ENCODE measurements at regions not wholly inside any gene's neighbourhood (a gene's known extent, or its start where the extent isn't known, plus 50 kb on each side); places are given as distances from the start of the nearest gene placed in this dataset.

GRCh38 chr1:57612833-57613232 is 189.0 kb upstream of the DAB1 start:
- no peaks in the 10 kb centered on the region for H4K20me1 ChIP-seq (ENCODE audit: low read depth)
- no peaks in the 10 kb centered on the region for H3K36me3 Mint-ChIP-seq
- TF ChIP-seq EZH2 (IDR thresholded peaks at IDR 0.05), result no peak
- no peak for TF ChIP-seq CTCF (IDR thresholded peaks at IDR 0.05)
- no peak for TF ChIP-seq EZH2phosphoT487 (IDR thresholded peaks at IDR 0.05)
- no peaks in the 10 kb centered on the region for H3K36me3 ChIP-seq
- H3K27ac Mint-ChIP-seq, result no peak overlapping the region
- no peak overlapping the region for H3K4me3 Mint-ChIP-seq
- H3K27me3 ChIP-seq, result no peaks in the 10 kb centered on the region
- H3F3A ChIP-seq (ENCODE audit: low read depth), result no peaks in the 10 kb centered on the region
- H3K9ac ChIP-seq, result no peak overlapping the region
- H3K4me3 ChIP-seq, result no peak overlapping the region
- H3K79me2 ChIP-seq (ENCODE audit: low read depth), result no peaks in the 10 kb centered on the region
- no peaks in the 10 kb centered on the region for H3K9me3 ChIP-seq (ENCODE audit: low read depth)
- no peak overlapping the region for H3K4me2 ChIP-seq
- H3K4me1 Mint-ChIP-seq, result no peaks in the 10 kb centered on the region
- H3K4me1 ChIP-seq, result no peaks in the 10 kb centered on the region
- no peak for DNase-seq (ENCODE audit: low spot score)
- peaks cover 2% of the 10 kb centered on the region for H3K27me3 Mint-ChIP-seq (ENCODE audit: insufficient read depth, low read depth)
- H3K9me3 Mint-ChIP-seq, result no peaks in the 10 kb centered on the region
- no peak overlapping the region for H3K27ac ChIP-seq
- no peak overlapping the region for H2AFZ ChIP-seq (replicated peaks)

- Histone ChIP-seq H3K36me3 (no peaks in the 10 kb centered on the region), H4K20me1 (ENCODE audit: low read depth) (no peaks in the 10 kb centered on the region), H3K4me1 (peaks cover 10% of the 10 kb centered on the region), H3K27ac (no peak overlapping the region), H3K27me3 (no peaks in the 10 kb centered on the region), H3K9me3 (ENCODE audit: low read depth) (no peaks in the 10 kb centered on the region), H3K4me2 (no peak overlapping the region), H3K79me2 (ENCODE audit: low read depth) (no peaks in the 10 kb centered on the region), H3K9ac (no peak overlapping the region), H2AFZ (replicated peaks) (no peak overlapping the region), H3F3A (ENCODE audit: low read depth) (peaks cover 9% of the 10 kb centered on the region), H3K4me3 (no peak overlapping the region)
- Mint-ChIP-seq H3K4me3 (no peak overlapping the region), H3K36me3 (no peaks in the 10 kb centered on the region), H3K27ac (no peak overlapping the region), H3K4me1 (peaks cover 10% of the 10 kb centered on the region), H3K27me3 (ENCODE audit: insufficient read depth, low read depth) (peaks cover 4% of the 10 kb centered on the region), H3K9me3 (no peaks in the 10 kb centered on the region)
- no peak for DNase-seq (ENCODE audit: low spot score)
- TF ChIP-seq CTCF (IDR thresholded peaks at IDR 0.05), result no peak
- TF ChIP-seq EZH2 (IDR thresholded peaks at IDR 0.05), result no peak
- no peak for TF ChIP-seq EZH2phosphoT487 (IDR thresholded peaks at IDR 0.05)
These were observed 182.1 kb upstream of the DAB1 start for GRCh38 chr1:57605933-57606332.

DNA sequence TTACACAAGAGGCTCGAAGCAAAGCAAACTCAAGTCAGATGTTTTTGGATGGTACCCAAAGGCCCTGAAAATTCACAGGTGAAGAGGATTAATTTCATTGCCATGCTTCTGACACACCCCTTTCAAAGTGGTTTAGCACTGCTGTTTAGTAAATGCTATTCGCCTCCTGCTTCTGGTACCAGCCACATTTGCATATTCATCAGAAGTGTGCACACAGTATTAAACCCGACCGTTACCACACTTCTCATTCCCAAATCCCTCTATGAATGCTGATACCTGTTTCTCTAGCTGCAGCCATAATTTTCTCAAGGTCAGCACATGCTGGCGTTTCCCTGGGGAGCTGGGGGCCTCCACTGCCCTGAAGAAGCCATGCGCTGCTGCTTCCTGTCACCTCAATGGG is 179.8 kb upstream of the DAB1 start:
- no peak overlapping the region for H3K4me2 ChIP-seq
- Mint-ChIP-seq H3K27ac (no peak overlapping the region), H3K4me3 (no peak overlapping the region), H3K36me3 (no peaks in the 10 kb centered on the region), H3K9me3 (no peaks in the 10 kb centered on the region), H3K4me1 (peaks cover 31% of the 10 kb centered on the region), H3K27me3 (ENCODE audit: insufficient read depth, low read depth) (peaks cover 4% of the 10 kb centered on the region)
- H3K27me3 ChIP-seq, result no peaks in the 10 kb centered on the region
- H4K20me1 ChIP-seq (ENCODE audit: low read depth), result no peaks in the 10 kb centered on the region
- H3K4me1 ChIP-seq, result peaks cover 33% of the 10 kb centered on the region
- peaks cover 27% of the 10 kb centered on the region for H3F3A ChIP-seq (ENCODE audit: low read depth)
- no peaks in the 10 kb centered on the region for H3K9me3 ChIP-seq (ENCODE audit: low read depth)
- H2AFZ ChIP-seq (replicated peaks), result no peak overlapping the region
- no peak overlapping the region for H3K4me3 ChIP-seq
- no peak overlapping the region for H3K9ac ChIP-seq
- H3K27ac ChIP-seq, result no peak overlapping the region
- DNase-seq (ENCODE audit: low spot score), result no peak
- TF ChIP-seq EZH2phosphoT487 (IDR thresholded peaks at IDR 0.05) (no peak), EZH2 (IDR thresholded peaks at IDR 0.05) (no peak), CTCF (IDR thresholded peaks at IDR 0.05) (no peak)
- H3K36me3 ChIP-seq, result no peaks in the 10 kb centered on the region
- no peaks in the 10 kb centered on the region for H3K79me2 ChIP-seq (ENCODE audit: low read depth)

Data from neural progenitor cell (in vitro differentiated cells).